H1 (cell line): ENCODE measurements at regions not wholly inside any gene's neighbourhood (a gene's known extent, or its start where the extent isn't known, plus 50 kb on each side); places are given as distances from the start of the nearest gene placed in this dataset.

Experiments used
- CTCF ChIA-PET: fragments of 300-600 bp; sonication (Branson Sonifier 250); formaldehyde crosslinking; loops from one replicate; lab custom pipeline; 2021; ENCODE audit not compliant: partially characterized antibody; lab: Charles Lee
- POLR2A ChIA-PET: fragments of 300-600 bp; sonication (Branson Sonifier 250); formaldehyde crosslinking; loops from one replicate; lab custom pipeline; 2021; ENCODE audit warnings: inconsistent platforms; ENCODE audit not compliant: partially characterized antibody; lab: Charles Lee
- DNase-seq, 2 experiments: peaks; one replicate each; pipeline versions ENCODE4 v3.0.0 to v3.0.0-alpha.2; 2010 to 2022; ENCODE audit warnings: low spot score in 2 of 2, low read depth in 1 of 2, mixed read lengths in 1 of 2
- FAIRE-seq: peaks from 2 replicates; lab custom pipeline; 2011; peaks lifted over from hg19 to GRCh38; lab: Jason Lieb, UNC
- H2AFZ ChIP-seq: 2 replicates; pipeline ENCODE4 v1.8.1; 2012; ENCODE audit warnings: low read length, inconsistent platforms
- H2AK5ac ChIP-seq: 2 replicates; pipeline ENCODE4 v1.6.1; 2013; ENCODE audit warnings: low read depth, low read length
- H2BK120ac ChIP-seq: replicated peaks from 2 replicates; pipeline ENCODE3; 2013; ENCODE audit warnings: low read depth, low read length, inconsistent platforms
- H2BK12ac ChIP-seq: 2 replicates; pipeline ENCODE4 v1.6.1; 2013; ENCODE audit warnings: low read depth, low read length
- H2BK15ac ChIP-seq: 2 replicates; pipeline ENCODE4 v1.6.1; 2013; ENCODE audit warnings: low read length
- H2BK20ac ChIP-seq: 2 replicates; pipeline ENCODE4 v1.6.1; 2013; ENCODE audit warnings: low read length
- H2BK5ac ChIP-seq: 2 replicates; pipeline ENCODE4 v1.6.1; 2013; ENCODE audit warnings: low read depth, low read length
- H3K14ac ChIP-seq: 2 replicates; pipeline ENCODE4 v1.6.1; 2013; ENCODE audit warnings: inconsistent platforms; ENCODE audit not compliant: insufficient read length
- H3K18ac ChIP-seq: 2 replicates; pipeline ENCODE4 v1.6.1; 2013; ENCODE audit warnings: low read length; ENCODE audit errors: extremely low read depth
- H3K23ac ChIP-seq: 2 replicates; pipeline ENCODE4 v1.6.1; 2013; ENCODE audit warnings: inconsistent platforms; ENCODE audit not compliant: insufficient read length
- H3K23me2 ChIP-seq: 2 replicates; pipeline ENCODE4 v1.6.1; 2013; ENCODE audit warnings: low read depth, low read length
- H3K27ac ChIP-seq: 2 replicates; pipeline ENCODE4 v1.6.1; 2011; ENCODE audit warnings: low read depth, low read length, inconsistent platforms
- H3K27me3 ChIP-seq, 4 experiments: replicated peaks in 1 of 4; 1 replicate in 1 of 4; 2 replicates in 3 of 4; pipeline versions ENCODE4 v1.6.1 to v1.8.1; 2011 to 2013; ENCODE audit warnings: low read length in 3 of 4, mild to moderate bottlenecking in 3 of 4, inconsistent platforms in 2 of 4, mixed read lengths in 2 of 4, moderate library complexity in 1 of 4; ENCODE audit not compliant: control insufficient read depth in 3 of 4, insufficient read depth in 3 of 4; ENCODE audit errors: extremely low read depth in 1 of 4
- H3K36me3 ChIP-seq, 4 experiments: 2 replicates each; pipeline versions ENCODE4 v1.6.1 to v1.8.1; 2011 to 2013; ENCODE audit warnings: mild to moderate bottlenecking in 4 of 4, low read length in 3 of 4, moderate library complexity in 2 of 4, control low read depth in 1 of 4, inconsistent platforms in 1 of 4; ENCODE audit not compliant: insufficient read depth in 4 of 4, control insufficient read depth in 2 of 4
- H3K4ac ChIP-seq: replicated peaks from 2 replicates; pipeline ENCODE3; 2013; ENCODE audit warnings: low read length, low read depth, mixed read lengths, inconsistent platforms; ENCODE audit not compliant: insufficient read length
- H3K4me1 ChIP-seq, 4 experiments: replicated peaks in 1 of 4; 1 replicate in 1 of 4; 2 replicates in 3 of 4; pipeline versions ENCODE4 v1.6.1 to v1.8.1; 2011 to 2013; ENCODE audit warnings: low read length in 3 of 4, inconsistent platforms in 2 of 4, mixed read lengths in 1 of 4; ENCODE audit not compliant: insufficient read depth in 4 of 4, control insufficient read depth in 3 of 4
- H3K4me2 ChIP-seq, 2 experiments: 2 replicates each; pipeline versions ENCODE4 v1.6.1 to v1.8.1; 2011 to 2013; ENCODE audit warnings: low read depth in 2 of 2, low read length in 2 of 2, control low read depth in 1 of 2, inconsistent platforms in 1 of 2, mild to moderate bottlenecking in 1 of 2; ENCODE audit not compliant: insufficient read depth in 1 of 2
- H3K4me3 ChIP-seq, 4 experiments: fragments of 200-600, 300-600 bp in 1 of 4; sonication (generic), shearing (Covaris generic), sonication (Bioruptor Twin) in 1 of 4; 2 replicates each; pipeline versions ENCODE4 v1.5.1 to v1.8.1; 2011 to 2016; ENCODE audit warnings: low read length in 4 of 4, low read depth in 3 of 4, control low read depth in 2 of 4, inconsistent platforms in 2 of 4, mild to moderate bottlenecking in 2 of 4, mixed read lengths in 1 of 4, moderate library complexity in 1 of 4; ENCODE audit not compliant: insufficient read depth in 2 of 4; ENCODE audit errors: extremely low read depth in 1 of 4
- H3K56ac ChIP-seq: replicated peaks from 2 replicates; pipeline ENCODE3; 2013; ENCODE audit warnings: low read depth, mild to moderate bottlenecking, mixed read lengths, low read length, inconsistent platforms; ENCODE audit not compliant: insufficient read length
- H3K79me1 ChIP-seq: 2 replicates; pipeline ENCODE4 v1.6.1; 2013; ENCODE audit warnings: low read depth, low read length, control low read depth
- H3K79me2 ChIP-seq, 2 experiments: 2 replicates each; pipeline versions ENCODE4 v1.6.1 to v1.8.1; 2012 to 2013; ENCODE audit warnings: low read length in 2 of 2, mild to moderate bottlenecking in 2 of 2, inconsistent platforms in 1 of 2; ENCODE audit not compliant: insufficient read depth in 2 of 2, control insufficient read depth in 1 of 2
- H3K9ac ChIP-seq, 4 experiments: replicated peaks in 1 of 4; 1 replicate in 1 of 4; 2 replicates in 3 of 4; pipeline versions ENCODE4 v1.6.1 to v1.8.1; 2011 to 2013; ENCODE audit warnings: low read depth in 3 of 4, low read length in 3 of 4, control low read depth in 2 of 4, mild to moderate bottlenecking in 2 of 4, moderate library complexity in 2 of 4, inconsistent platforms in 1 of 4; ENCODE audit errors: extremely low read depth in 1 of 4
- H3K9me3 ChIP-seq, 2 experiments: 2 replicates each; pipeline versions ENCODE4 v1.6.1 to v1.8.1; 2012 to 2013; ENCODE audit warnings: mild to moderate bottlenecking in 2 of 2, moderate library complexity in 2 of 2, control low read depth in 1 of 2, inconsistent platforms in 1 of 2, low read depth in 1 of 2, low read length in 1 of 2, mixed read lengths in 1 of 2; ENCODE audit not compliant: insufficient read depth in 2 of 2
- H4K20me1 ChIP-seq, 2 experiments: replicated peaks in 1 of 2; 2 replicates each; pipeline versions ENCODE3 to v1.8.1; 2011 to 2013; ENCODE audit warnings: inconsistent platforms in 2 of 2, low read length in 2 of 2, mild to moderate bottlenecking in 1 of 2; ENCODE audit not compliant: insufficient read depth in 2 of 2, control insufficient read depth in 1 of 2
- H4K5ac ChIP-seq: 2 replicates; pipeline ENCODE4 v1.6.1; 2013; ENCODE audit warnings: low read length, low read depth, mixed read lengths, inconsistent platforms; ENCODE audit not compliant: insufficient read length
- H4K8ac ChIP-seq: 2 replicates; pipeline ENCODE4 v1.8.0; 2013; ENCODE audit warnings: mild to moderate bottlenecking, moderate library complexity, low read length, inconsistent platforms; ENCODE audit not compliant: insufficient read depth; ENCODE audit errors: extremely low read depth
- H4K91ac ChIP-seq: replicated peaks from 2 replicates; pipeline ENCODE3; 2013; ENCODE audit warnings: low read length, mixed read lengths, inconsistent platforms; ENCODE audit not compliant: insufficient read length
- CTBP2 ChIP-seq: IDR thresholded peaks from 2 replicates; pipeline ENCODE4 v1.7.0; 2011; ENCODE audit warnings: borderline replicate concordance, mild to moderate bottlenecking, moderate library complexity, mixed read lengths, low read length; ENCODE audit not compliant: insufficient read depth, insufficient read length
- GTF2F1 ChIP-seq: IDR thresholded peaks from 2 replicates; pipeline ENCODE4 v1.6.1; 2012; ENCODE audit warnings: low read depth, low read length, improper control_type of control experiment, borderline replicate concordance
- JUN ChIP-seq: IDR thresholded peaks from 2 replicates; pipeline ENCODE4 v1.6.1; 2011; ENCODE audit warnings: low read depth, mild to moderate bottlenecking, improper control_type of control experiment, low read length
- RXRA ChIP-seq: IDR thresholded peaks from 2 replicates; pipeline ENCODE4 v1.6.1; 2011; ENCODE audit warnings: low read depth, mild to moderate bottlenecking, low read length, moderate library complexity; ENCODE audit not compliant: insufficient read depth
- WGBS, 2 experiments: shearing (Covaris generic) in 1 of 2; methylation state at CpG; one replicate each; pipeline versions ENCODE4 v1.1.6 to v1.1.7; 2013 to 2015; ENCODE audit warnings: low lambda C conversion rate in 2 of 2, mixed read lengths in 2 of 2, inconsistent platforms in 1 of 2, low coverage in 1 of 2, missing lambda C conversion rate in 1 of 2; ENCODE audit not compliant: insufficient replicate concordance in 2 of 2, insufficient coverage in 1 of 2, insufficient read length in 1 of 2; ENCODE audit errors: extremely low coverage in 1 of 2, missing lambda C conversion rate in 1 of 2; 5-methylcytosine and 5-hydroxymethylcytosine counted together

DNA sequence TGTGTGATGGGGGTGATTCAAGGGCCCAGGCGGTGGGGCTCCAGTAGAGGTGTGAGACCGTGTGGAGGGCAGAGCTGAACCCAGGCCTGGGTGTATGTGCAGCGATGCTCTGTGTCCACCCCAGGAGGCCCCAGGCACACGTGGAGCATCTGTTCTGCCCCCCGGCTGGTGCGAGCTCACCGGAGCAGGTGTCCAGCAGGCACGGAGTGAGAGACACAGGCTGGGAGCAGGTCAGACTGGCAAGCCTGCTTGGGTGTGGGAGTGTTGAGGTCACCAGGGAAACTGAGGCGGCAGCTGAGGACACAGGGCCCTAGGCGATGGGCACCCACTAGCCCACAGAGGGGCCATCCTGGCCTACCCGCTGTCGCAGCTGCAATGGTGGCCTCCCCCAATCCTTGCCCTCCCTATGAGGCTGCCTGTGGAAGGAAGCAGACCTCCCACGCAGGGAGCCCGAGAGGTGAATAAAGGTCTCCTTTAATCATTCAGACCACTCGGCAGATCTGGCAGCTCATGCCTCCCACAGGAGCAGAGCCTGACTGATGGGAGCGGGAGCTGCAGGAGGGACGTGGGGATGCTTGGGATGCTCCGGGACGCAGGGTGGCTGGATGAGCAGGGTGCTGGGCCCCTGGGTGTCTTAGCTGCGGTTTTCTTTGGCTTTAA, 1165.1 kb downstream of the BRD1 start:
- no peak for FAIRE-seq
- CTCF ChIA-PET, result interaction anchor here (0.6 to 2.3 kb wide), 17 partner anchors 10 to 283 kb away, joined by 3 to 12 read pairs (median 3); no protein-coding TSS in a partner anchor

More for the DNA sequence above, 1165.1 kb downstream of the BRD1 start:
- no peak overlapping the region for H3K14ac ChIP-seq
- no peak overlapping the region for H2AK5ac ChIP-seq
- H3K4me1 ChIP-seq, result no peaks in the 10 kb centered on the region; a peak in 1 of 7 replicates
- TF ChIP-seq GTF2F1 (no peak), CTBP2 (no peak), RXRA (no peak), JUN (no peak)
- no peak overlapping the region for H2BK12ac ChIP-seq
- no peak overlapping the region for H3K4me3 ChIP-seq
- no peak overlapping the region for H2BK20ac ChIP-seq
- no peak overlapping the region for H3K9ac ChIP-seq
- H2BK5ac ChIP-seq, result no peak overlapping the region
- POLR2A ChIA-PET, result no interaction called here
- H4K20me1 ChIP-seq, result peaks cover 0 to 4% of the 10 kb centered on the region in 2 experiments
- H4K8ac ChIP-seq, result no peak overlapping the region
- H2BK120ac ChIP-seq, result no peak overlapping the region
- H3K4me2 ChIP-seq, result no peak overlapping the region
- DNase-seq, result no peak
- H3K79me2 ChIP-seq, result no peaks in the 10 kb centered on the region
- H3K4ac ChIP-seq, result no peak overlapping the region
- no peak overlapping the region for H2AFZ ChIP-seq
- no peaks in the 10 kb centered on the region; the same call in 1 of the 2 replicates for H3K79me1 ChIP-seq
- H4K5ac ChIP-seq, result no peak overlapping the region
- H3K23me2 ChIP-seq, result no peaks in the 10 kb centered on the region
- no peaks in the 10 kb centered on the region for H3K36me3 ChIP-seq
- 95% methylated on average over 20 of the region's 20 CpGs; no CpG with 5 or more reads in 1 of the 2 experiments for whole genome bisulfite sequencing, 2 experiments
- no peak overlapping the region for H3K27ac ChIP-seq
- H2BK15ac ChIP-seq, result no peak overlapping the region
- no peak overlapping the region for H3K18ac ChIP-seq
- no peak overlapping the region for H4K91ac ChIP-seq
- H3K23ac ChIP-seq, result no peak overlapping the region
- H3K56ac ChIP-seq, result no peak overlapping the region
- no peaks in the 10 kb centered on the region for H3K27me3 ChIP-seq
- peaks cover 7 to 12% of the 10 kb centered on the region in 2 experiments for H3K9me3 ChIP-seq
